A549 (cell line): ENCODE measurements at regions not wholly inside any gene's neighbourhood (a gene's known extent, or its start where the extent isn't known, plus 50 kb on each side); places are given as distances from the start of the nearest gene placed in this dataset.

Experiments used
- CHD2 ChIP-seq: fragments of 150-350 bp; IDR thresholded peaks from 2 replicates; pipeline ENCODE4 v1.6.1; 2014; ENCODE audit warnings: low read length; ENCODE audit not compliant: partially characterized antibody
- ELK1 ChIP-seq: fragments of 150-350 bp; IDR thresholded peaks from 2 replicates; pipeline ENCODE4 v1.6.1; 2014; ENCODE audit warnings: low read depth, mild to moderate bottlenecking, low read length
- JUN ChIP-seq, 2 experiments: fragments of >200 bp; sonication (Bioruptor Twin); formaldehyde crosslinking; IDR thresholded peaks; 2 replicates in 1 of 2; 3 replicates in 1 of 2; pipeline ENCODE4 v1.6.1; 2016 to 2017
- MAX ChIP-seq: IDR thresholded peaks from 2 replicates; pipeline ENCODE4 v1.6.1; 2012
- MYC ChIP-seq: IDR thresholded peaks from 2 replicates; pipeline ENCODE4 v1.6.1; 2012; ENCODE audit warnings: mild to moderate bottlenecking, inconsistent platforms, low read length, improper control_type of control experiment, borderline replicate concordance
- SMC3 ChIP-seq: fragments of >200 bp; sonication (Bioruptor Twin); formaldehyde crosslinking; IDR thresholded peaks from 3 replicates; pipeline ENCODE4 v1.6.1; 2018; ENCODE audit warnings: inconsistent platforms
- ZSCAN20 ChIP-seq: fragments of 250-450 bp; sonication (Bioruptor Pico); IDR thresholded peaks from 2 replicates; pipeline ENCODE4 v1.8.0; 2022; ENCODE audit warnings: mild to moderate bottlenecking, moderate library complexity
- TF ChIP-seq, protein P1 (sequence below): fragments of >200 bp; sonication (Bioruptor Twin); formaldehyde crosslinking; IDR thresholded peaks from 3 replicates; pipeline ENCODE4 v1.5.1; 2016
- TF ChIP-seq, protein P2 (sequence below): fragments of 200-600 bp; sonication (generic); IDR thresholded peaks from 2 replicates; pipeline ENCODE4 v1.6.1; 2016; ENCODE audit warnings: antibody characterized with exemption, mild to moderate bottlenecking, moderate library complexity

DNA sequence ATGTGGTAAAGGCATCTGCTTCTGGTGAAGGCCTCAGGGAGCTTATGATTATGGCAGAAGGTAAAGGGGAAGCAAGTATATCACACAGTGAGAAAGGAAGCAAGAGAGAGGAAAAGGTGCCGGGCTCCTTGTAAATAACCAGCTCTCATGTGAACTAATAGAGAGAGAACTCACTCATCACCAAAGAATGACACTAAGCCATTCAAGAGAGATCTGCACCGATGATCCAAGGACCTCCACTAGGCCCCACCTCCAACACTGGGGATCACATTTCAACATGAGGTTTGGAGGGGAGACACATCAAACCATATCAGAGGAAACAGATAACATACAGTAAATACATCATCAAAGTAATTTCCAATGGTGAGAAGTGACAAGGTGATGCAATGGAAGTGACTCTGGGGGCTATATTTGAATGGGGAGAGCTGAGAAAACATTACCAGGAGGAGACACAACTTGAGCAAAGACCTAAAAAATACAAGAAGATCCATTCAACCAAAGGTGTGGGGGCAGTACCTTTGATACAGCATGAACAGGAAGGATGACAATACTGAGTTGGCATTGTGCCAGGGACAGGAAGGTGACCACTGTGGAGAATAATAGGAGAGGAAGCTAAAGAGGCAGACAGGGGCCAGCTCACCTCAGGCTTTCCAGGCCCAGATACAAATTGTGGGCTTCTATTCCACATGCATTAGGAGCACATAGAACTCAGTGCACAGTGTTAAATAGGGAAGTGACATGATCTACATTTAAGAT, 134.4 kb upstream of the GRIP1 start:
- TF ChIP-seq, protein P1, sequence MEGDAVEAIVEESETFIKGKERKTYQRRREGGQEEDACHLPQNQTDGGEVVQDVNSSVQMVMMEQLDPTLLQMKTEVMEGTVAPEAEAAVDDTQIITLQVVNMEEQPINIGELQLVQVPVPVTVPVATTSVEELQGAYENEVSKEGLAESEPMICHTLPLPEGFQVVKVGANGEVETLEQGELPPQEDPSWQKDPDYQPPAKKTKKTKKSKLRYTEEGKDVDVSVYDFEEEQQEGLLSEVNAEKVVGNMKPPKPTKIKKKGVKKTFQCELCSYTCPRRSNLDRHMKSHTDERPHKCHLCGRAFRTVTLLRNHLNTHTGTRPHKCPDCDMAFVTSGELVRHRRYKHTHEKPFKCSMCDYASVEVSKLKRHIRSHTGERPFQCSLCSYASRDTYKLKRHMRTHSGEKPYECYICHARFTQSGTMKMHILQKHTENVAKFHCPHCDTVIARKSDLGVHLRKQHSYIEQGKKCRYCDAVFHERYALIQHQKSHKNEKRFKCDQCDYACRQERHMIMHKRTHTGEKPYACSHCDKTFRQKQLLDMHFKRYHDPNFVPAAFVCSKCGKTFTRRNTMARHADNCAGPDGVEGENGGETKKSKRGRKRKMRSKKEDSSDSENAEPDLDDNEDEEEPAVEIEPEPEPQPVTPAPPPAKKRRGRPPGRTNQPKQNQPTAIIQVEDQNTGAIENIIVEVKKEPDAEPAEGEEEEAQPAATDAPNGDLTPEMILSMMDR = no peak
- no peak for TF ChIP-seq CHD2
- no peak for TF ChIP-seq MYC
- TF ChIP-seq ELK1 = no peak
- no peak for TF ChIP-seq MAX
- TF ChIP-seq JUN (IDR thresholded peaks at IDR 0.05) = no peak
- TF ChIP-seq SMC3 = no peak
- no peak for TF ChIP-seq ZSCAN20 (CRISPR knock-in tag)
- TF ChIP-seq, protein P2, sequence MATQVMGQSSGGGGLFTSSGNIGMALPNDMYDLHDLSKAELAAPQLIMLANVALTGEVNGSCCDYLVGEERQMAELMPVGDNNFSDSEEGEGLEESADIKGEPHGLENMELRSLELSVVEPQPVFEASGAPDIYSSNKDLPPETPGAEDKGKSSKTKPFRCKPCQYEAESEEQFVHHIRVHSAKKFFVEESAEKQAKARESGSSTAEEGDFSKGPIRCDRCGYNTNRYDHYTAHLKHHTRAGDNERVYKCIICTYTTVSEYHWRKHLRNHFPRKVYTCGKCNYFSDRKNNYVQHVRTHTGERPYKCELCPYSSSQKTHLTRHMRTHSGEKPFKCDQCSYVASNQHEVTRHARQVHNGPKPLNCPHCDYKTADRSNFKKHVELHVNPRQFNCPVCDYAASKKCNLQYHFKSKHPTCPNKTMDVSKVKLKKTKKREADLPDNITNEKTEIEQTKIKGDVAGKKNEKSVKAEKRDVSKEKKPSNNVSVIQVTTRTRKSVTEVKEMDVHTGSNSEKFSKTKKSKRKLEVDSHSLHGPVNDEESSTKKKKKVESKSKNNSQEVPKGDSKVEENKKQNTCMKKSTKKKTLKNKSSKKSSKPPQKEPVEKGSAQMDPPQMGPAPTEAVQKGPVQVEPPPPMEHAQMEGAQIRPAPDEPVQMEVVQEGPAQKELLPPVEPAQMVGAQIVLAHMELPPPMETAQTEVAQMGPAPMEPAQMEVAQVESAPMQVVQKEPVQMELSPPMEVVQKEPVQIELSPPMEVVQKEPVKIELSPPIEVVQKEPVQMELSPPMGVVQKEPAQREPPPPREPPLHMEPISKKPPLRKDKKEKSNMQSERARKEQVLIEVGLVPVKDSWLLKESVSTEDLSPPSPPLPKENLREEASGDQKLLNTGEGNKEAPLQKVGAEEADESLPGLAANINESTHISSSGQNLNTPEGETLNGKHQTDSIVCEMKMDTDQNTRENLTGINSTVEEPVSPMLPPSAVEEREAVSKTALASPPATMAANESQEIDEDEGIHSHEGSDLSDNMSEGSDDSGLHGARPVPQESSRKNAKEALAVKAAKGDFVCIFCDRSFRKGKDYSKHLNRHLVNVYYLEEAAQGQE = no peak
